HFFc6 (cell line): ENCODE measurements at regions not wholly inside any gene's neighbourhood (a gene's known extent, or its start where the extent isn't known, plus 50 kb on each side); places are given as distances from the start of the nearest gene placed in this dataset.

Source experiments
- DNase-seq: peaks from one replicate; pipeline ENCODE4 v3.0.0-alpha.2; 2018
- H3K27ac Mint-ChIP-seq: 2 replicates; pipeline ENCODE4 v1.8.0; 2020; ENCODE audit warnings: mild to moderate bottlenecking, mixed read lengths
- H3K27me3 Mint-ChIP-seq: 2 replicates; pipeline ENCODE4 v1.8.0; 2021; ENCODE audit warnings: mild to moderate bottlenecking, moderate library complexity, mixed read lengths; ENCODE audit not compliant: insufficient read depth
- H3K36me3 Mint-ChIP-seq: 2 replicates; pipeline ENCODE4 v1.8.0; 2021; ENCODE audit warnings: low read depth, mixed read lengths
- H3K4me1 Mint-ChIP-seq: 2 replicates; pipeline ENCODE4 v1.8.0; 2020; ENCODE audit warnings: low read depth, mixed read lengths
- H3K4me3 Mint-ChIP-seq: 2 replicates; pipeline ENCODE4 v1.8.0; 2020; ENCODE audit warnings: mild to moderate bottlenecking, moderate library complexity, mixed read lengths
- H3K9me3 Mint-ChIP-seq: 2 replicates; pipeline ENCODE4 v1.8.0; 2020; ENCODE audit warnings: mild to moderate bottlenecking, mixed read lengths
- TF ChIP-seq, protein P1 (sequence below): fragments of 200-600 bp; sonication (generic); IDR thresholded peaks from 2 replicates; pipeline ENCODE4 v1.5.0; 2021; ENCODE audit warnings: antibody characterized with exemption, mild to moderate bottlenecking

DNA sequence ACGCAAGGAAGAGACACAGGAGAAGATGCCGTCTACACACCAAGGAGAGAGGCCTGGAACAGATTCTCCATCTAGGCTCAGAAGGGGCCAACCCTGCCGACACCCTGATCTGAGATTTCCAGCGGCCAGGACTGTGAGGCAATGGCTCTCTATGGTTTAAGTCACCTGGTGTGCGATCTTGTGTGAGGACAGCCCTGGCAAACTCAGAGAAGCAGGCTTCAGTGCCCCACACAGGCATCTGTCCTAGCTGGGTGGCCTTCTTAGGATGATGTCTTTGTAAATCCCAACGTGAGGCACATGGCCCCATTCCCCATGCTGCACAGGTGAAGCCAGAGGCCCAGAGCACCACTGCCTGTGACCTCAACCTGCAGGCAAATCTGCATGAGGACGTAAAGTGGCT lies 87.6 kb upstream of the FRMD1 start:
- TF ChIP-seq, protein P1, sequence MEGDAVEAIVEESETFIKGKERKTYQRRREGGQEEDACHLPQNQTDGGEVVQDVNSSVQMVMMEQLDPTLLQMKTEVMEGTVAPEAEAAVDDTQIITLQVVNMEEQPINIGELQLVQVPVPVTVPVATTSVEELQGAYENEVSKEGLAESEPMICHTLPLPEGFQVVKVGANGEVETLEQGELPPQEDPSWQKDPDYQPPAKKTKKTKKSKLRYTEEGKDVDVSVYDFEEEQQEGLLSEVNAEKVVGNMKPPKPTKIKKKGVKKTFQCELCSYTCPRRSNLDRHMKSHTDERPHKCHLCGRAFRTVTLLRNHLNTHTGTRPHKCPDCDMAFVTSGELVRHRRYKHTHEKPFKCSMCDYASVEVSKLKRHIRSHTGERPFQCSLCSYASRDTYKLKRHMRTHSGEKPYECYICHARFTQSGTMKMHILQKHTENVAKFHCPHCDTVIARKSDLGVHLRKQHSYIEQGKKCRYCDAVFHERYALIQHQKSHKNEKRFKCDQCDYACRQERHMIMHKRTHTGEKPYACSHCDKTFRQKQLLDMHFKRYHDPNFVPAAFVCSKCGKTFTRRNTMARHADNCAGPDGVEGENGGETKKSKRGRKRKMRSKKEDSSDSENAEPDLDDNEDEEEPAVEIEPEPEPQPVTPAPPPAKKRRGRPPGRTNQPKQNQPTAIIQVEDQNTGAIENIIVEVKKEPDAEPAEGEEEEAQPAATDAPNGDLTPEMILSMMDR: no peak
- no peaks in the 10 kb centered on the region; the same call in 1 of the 2 replicates for H3K4me1 Mint-ChIP-seq
- H3K4me3 Mint-ChIP-seq: no peak overlapping the region
- H3K36me3 Mint-ChIP-seq: 0 out of 2 replicates have a peak, but pooled peaks cover 13% of the 10 kb centered on the region
- DNase-seq: no peak
- peaks cover 33% of the 10 kb centered on the region for H3K9me3 Mint-ChIP-seq
- no peak overlapping the region for H3K27ac Mint-ChIP-seq
- peaks cover 5% of the 10 kb centered on the region for H3K27me3 Mint-ChIP-seq

DNA sequence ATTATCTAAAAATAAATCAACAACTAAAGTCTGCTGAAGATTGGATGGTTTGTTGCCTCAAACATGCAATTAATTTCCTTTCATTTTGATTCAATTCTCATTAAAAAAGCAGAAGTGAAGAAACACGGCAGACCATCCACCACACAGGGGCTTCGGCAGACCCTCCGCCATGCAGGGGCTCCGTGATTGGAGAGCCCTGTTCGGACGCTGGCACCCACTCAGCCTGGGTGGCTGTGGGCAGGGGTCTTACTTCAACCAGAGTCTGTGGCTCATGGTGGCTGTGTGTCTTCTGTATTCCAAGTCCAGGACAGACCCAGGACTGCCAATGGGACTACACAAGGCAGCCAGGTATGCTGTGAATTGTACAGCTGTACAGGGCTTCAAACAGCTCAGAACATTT lies 86.9 kb upstream of the FRMD1 start:
- TF ChIP-seq, protein P1: no peak
- Mint-ChIP-seq H3K4me1 (no peaks in the 10 kb centered on the region; the same call in 1 of the 2 replicates), H3K4me3 (no peak overlapping the region), H3K27ac (no peak overlapping the region), H3K9me3 (peaks cover 31% of the 10 kb centered on the region), H3K36me3 (0 out of 2 replicates have a peak, but pooled peaks cover 13% of the 10 kb centered on the region), H3K27me3 (peaks cover 5% of the 10 kb centered on the region)
- DNase-seq: no peak

DNA sequence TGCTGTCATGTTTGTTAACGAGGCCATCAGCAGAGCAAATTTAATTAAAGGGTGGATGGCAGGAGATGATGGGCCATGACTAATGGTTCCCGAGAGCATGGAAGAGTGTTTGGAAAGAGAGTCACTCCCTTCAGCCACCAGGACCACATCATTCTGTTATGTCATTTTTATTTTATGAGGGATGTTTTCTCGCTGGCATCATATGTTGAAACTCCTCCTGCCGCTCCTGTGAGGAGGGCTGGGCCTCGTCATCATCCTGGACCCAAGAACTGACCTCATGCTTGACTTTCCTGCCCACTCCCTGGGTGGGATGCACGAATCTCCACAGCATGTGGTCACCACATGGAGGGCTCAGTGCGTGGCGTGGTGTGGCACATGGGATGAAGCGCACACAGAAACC lies 86.4 kb upstream of the FRMD1 start:
- Mint-ChIP-seq H3K9me3 (peaks cover 29% of the 10 kb centered on the region), H3K4me3 (no peak overlapping the region), H3K36me3 (0 out of 2 replicates have a peak, but pooled peaks cover 13% of the 10 kb centered on the region), H3K27me3 (peaks cover 3% of the 10 kb centered on the region), H3K27ac (no peak overlapping the region), H3K4me1 (no peaks in the 10 kb centered on the region; the same call in 1 of the 2 replicates)
- DNase-seq: no peak
- TF ChIP-seq, protein P1: no peak

DNA sequence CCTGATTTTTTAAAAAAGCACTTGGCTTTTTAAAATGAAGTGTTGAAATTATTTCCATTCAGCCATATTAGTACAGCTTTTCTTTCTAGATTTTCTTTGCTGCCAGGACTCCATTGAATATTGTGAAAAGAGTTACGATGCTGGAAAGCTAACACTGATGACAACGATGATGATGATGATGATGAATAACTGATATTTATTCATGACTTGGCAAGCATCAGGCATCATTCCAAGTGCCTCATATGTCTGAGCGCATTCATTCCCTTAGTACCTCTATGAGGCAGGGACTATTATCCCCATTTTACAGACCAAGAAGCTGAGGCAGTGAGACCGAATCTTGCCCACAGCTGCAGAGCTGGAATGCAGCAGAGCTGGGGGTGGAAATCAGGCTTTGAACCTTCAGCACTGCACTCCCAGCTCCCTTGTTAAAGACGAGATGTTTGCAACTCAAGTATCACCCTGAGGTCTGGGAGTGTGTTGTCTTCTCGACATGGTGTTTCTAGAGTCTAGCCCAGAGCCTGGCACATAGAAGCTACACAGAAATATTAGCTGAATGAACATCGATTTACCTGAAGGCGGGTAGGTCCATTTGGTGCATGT lies 85.5 kb upstream of the FRMD1 start:
- no peak for DNase-seq
- TF ChIP-seq, protein P1: no peak

DNA sequence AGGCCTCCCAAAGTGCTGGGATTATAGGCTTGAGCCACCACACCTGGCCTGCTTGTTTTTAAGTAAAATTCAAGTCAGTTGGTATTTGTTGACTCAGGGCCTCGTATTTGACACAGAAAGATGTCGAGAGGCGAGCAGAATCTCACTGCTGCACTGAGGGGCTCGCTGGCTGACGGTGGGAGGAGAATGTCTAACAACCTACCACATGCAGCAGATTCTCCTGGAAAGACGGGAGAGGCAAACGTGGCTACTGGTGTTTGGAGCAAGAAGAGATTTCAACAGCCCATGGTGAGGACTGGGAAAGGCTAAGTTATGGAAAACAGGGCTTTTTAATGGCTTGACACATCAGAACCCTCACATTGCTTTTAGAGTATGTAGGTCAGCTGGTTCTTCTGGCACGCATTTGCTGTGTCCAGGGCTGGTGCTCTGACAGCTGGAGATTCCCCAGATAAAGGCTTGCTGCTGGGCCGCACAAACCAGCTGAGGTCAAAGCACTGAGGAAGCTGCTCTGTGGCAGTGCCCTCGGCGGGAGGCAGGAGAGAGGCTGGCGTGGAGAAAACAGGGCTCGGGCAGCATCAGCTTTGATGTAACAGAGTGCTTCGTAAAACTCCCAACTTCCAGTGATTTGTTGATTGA lies 84.2 kb upstream of the FRMD1 start:
- DNase-seq: peak; percentile 13

More for the DNA sequence above, 85.5 kb upstream of the FRMD1 start:
- Mint-ChIP-seq H3K4me3 (no peak overlapping the region), H3K9me3 (peaks cover 25% of the 10 kb centered on the region), H3K36me3 (0 out of 2 replicates have a peak, but pooled peaks cover 13% of the 10 kb centered on the region), H3K4me1 (no peaks in the 10 kb centered on the region; the same call in 1 of the 2 replicates), H3K27me3 (peaks cover 3% of the 10 kb centered on the region), H3K27ac (no peak overlapping the region)

More for the DNA sequence above, 84.2 kb upstream of the FRMD1 start:
- peaks cover 18% of the 10 kb centered on the region for H3K9me3 Mint-ChIP-seq
- peaks cover 5% of the 10 kb centered on the region for H3K4me1 Mint-ChIP-seq
- no peak overlapping the region for H3K4me3 Mint-ChIP-seq
- peaks cover 5% of the 10 kb centered on the region for H3K27me3 Mint-ChIP-seq
- 0 out of 2 replicates have a peak, but pooled peaks cover 11% of the 10 kb centered on the region for H3K36me3 Mint-ChIP-seq
- no peak overlapping the region for H3K27ac Mint-ChIP-seq
- TF ChIP-seq, protein P1: no peak
